ENCODE measurements at regions not wholly inside any gene's neighbourhood (a gene's known extent, or its start where the extent isn't known, plus 50 kb on each side); places are given as distances from the start of the nearest gene placed in this dataset.

GRCh38 chr7:68550635-68551034 lies 1047.6 kb upstream of the AUTS2 start:
- no peak for DNase-seq (ENCODE audit: extremely low read depth, low read depth)
- no peak for TF ChIP-seq CTCF (IDR thresholded peaks at IDR 0.05; ENCODE audit: low read depth, low read length)

- TF ChIP-seq CTCF (IDR thresholded peaks at IDR 0.05; ENCODE audit: low read depth, low read length): no peak
- no peak for DNase-seq (ENCODE audit: extremely low read depth, low read depth)
Observed at GRCh38 chr7:68556537-68556936, 1041.7 kb upstream of the AUTS2 start.

- TF ChIP-seq CTCF (IDR thresholded peaks at IDR 0.05; ENCODE audit: low read depth, low read length): no peak
- DNase-seq (ENCODE audit: extremely low read depth, low read depth): no peak
Observed at GRCh38 chr7:68559518-68559917, 1038.8 kb upstream of the AUTS2 start.

GRCh38 chr7:68562323-68562899 lies 1035.9 kb upstream of the AUTS2 start:
- no peak for DNase-seq (ENCODE audit: extremely low read depth, low read depth)
- no peak for TF ChIP-seq CTCF (IDR thresholded peaks at IDR 0.05; ENCODE audit: low read depth, low read length)

- TF ChIP-seq CTCF (IDR thresholded peaks at IDR 0.05; ENCODE audit: low read depth, low read length): no peak
- DNase-seq (ENCODE audit: extremely low read depth, low read depth): no peak
Observed at GRCh38 chr7:68564306-68565135, 1033.8 kb upstream of the AUTS2 start.

- no peak for TF ChIP-seq CTCF (IDR thresholded peaks at IDR 0.05; ENCODE audit: low read depth, low read length)
Observed at GRCh38 chr7:68571286-68571685, 1027.0 kb upstream of the AUTS2 start.

GRCh38 chr7:68573271-68574005 lies 1024.8 kb upstream of the AUTS2 start:
- DNase-seq (ENCODE audit: extremely low read depth, low read depth): no peak
- no peak for TF ChIP-seq CTCF (IDR thresholded peaks at IDR 0.05; ENCODE audit: low read depth, low read length)

More at GRCh38 chr7:68571286-68571685, 1027.0 kb upstream of the AUTS2 start:
- DNase-seq (ENCODE audit: extremely low read depth, low read depth): no peak

Data from AG09319 (cell line).